Dermis microvascular lymphatic vessel endothelial cell (primary cell): ENCODE measurements at regions not wholly inside any gene's neighbourhood (a gene's known extent, or its start where the extent isn't known, plus 50 kb on each side); places are given as distances from the start of the nearest gene placed in this dataset.
"Not testable (repeated sequence)": the region's sequence is repeated elsewhere in the genome, so short reads cannot be mapped to it uniquely, and the experiment has no call there.

Source experiments
- DNase-seq, 2 donors: peaks; one replicate each; pipeline versions ENCODE4 v3.0.0 to v3.0.0-alpha.2; 2010; ENCODE audit warnings: low read depth in 2 of 2

DNA sequence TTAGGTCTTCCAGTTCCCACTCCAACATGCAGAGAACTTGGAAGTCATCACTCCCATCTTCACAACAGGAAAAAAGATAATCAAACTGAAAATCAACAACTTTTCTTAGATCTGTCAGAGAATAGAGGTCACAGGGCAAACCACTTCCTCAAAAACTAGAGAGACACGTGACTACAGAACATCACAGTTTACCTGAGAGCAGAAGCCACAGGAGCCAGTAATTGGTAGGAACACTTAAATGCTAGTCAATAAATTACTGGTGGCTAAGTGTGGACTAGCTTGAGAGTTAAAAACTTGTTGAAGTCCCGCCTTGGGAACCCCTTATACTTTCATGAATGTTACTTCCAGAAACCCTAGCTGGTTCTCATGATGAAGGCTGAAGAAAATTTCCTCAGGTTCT, 81.1 kb downstream of the THSD1 start:
- DNase-seq = not testable (repeated sequence)

DNA sequence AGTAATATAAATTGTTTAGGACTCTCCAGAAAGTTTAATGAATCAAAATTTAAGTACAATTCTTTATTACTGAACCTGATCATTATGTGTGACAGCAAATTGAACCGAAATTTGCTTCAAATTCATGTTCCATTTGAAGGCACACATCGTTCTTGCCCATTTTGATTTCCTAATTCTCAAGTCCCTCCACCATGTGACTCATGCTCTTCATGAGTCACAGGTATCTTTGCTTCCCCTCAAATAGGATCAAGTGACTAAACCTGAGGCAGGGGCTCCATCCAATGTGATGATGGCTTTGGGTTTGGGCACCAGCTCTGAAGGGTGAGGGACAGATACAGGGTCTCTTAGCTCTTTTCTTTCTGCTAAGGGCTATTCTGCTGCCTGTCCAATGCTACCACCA, 86.1 kb downstream of the THSD1 start:
- no peak for DNase-seq

DNA sequence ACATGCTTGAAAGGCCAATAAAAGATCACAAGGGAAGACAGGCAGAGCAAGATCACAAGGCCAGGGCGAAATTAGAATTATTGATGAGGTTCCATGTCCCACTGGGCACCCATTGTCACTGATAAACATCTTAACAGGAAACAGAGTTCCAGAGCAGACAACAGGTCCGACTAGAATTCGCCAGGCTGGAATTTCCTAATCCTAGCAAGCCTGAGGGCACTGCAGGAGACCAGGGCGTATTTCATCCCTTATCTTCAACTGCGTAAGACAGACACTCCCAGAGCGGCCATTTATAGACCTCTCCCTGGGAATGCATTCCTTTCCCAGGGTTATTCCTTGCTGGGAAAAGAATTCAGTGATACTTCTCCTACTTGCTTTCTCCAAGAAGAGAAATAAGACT, 96.1 kb downstream of the THSD1 start:
- not testable (repeated sequence) for DNase-seq

DNA sequence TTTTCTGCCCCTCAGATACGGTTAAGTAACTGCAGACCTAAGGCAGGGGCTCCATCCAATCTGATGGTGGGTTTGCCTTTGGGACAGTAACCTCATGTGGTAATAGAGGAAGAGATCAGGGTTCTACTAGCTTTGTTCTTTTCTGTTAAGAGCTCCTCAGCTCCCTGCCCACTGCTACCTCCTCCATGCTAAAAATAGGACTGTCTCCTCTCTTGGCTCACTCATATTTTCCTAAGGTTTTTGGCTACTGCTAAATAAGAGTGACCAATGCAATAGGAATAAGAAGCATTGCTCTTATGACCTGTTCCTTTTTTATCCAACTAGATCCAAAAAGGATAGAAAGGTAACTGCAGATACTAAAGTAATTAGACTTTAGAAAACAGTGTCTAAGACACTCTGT, 99.6 kb downstream of the THSD1 start:
- not testable (repeated sequence) for DNase-seq

DNA sequence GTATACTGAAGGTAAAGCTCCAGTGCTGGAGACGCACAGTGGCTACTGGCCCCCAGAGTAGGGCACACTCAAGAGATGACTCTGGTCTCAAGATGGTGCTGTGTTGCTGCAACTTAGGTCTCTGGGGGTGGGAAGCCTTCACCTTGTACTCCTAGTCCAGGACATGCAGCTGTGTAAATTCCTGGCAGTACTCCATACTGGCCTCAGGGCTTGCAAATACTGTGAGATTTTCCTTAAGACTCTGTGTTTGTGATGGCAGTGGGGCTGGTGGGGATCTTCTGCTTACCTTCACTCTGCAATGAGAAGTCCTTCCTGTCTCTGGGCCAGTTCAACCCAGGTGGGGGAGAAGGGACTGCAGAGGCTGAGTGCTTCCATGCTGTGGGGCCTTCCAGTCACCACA, 102.9 kb downstream of the THSD1 start:
- not testable (repeated sequence) for DNase-seq

DNA sequence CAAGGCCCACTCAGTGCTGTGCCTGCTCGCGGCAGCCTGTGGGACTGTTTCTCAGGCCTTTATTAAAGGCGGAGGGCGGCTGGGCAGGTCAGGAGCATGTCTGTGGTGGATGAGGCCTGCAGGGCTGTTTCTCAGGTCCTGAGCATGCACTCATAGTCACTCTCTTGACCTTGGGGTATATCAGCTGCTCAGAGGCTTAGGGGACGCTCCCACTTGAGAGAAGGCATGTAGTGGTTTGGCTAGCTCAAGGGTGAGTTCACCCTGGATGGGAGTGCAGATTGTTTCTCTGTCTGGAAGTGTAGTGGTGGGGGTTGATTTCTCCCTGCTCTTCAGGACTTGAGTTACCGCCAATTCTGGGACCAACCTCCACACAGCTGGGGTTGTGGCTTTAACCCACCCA, 103.3 kb downstream of the THSD1 start:
- DNase-seq = not testable (repeated sequence)

DNA sequence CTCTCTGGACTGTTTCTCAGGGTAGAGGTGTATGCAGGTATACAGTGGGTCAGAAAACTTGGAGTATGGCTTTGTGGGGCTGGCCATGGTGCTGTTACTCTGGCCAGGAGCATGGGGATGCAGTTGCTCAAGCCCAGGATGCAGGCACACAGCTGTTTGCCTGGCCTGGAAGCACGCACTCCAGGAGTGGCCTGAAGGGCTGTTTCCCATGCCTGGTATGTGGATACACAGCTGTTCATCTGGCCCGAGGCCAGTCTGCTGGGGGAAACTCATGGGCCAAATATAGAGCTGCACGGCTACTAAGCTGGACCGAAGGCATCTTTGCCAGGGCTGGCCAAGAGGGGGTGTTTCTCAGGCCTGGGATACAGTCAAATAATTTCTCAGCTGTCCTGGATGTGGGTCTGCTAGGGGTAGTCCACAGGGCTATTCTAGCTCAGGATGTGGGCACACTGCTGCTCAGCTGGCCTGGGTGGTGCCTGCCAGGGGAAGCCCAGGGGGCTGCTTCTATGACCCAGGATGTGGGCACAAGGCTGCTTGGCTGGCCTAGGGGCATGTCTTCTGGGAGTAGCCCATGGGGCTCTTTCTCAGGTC, 104.1 kb downstream of the THSD1 start:
- not testable (repeated sequence) for DNase-seq

DNA sequence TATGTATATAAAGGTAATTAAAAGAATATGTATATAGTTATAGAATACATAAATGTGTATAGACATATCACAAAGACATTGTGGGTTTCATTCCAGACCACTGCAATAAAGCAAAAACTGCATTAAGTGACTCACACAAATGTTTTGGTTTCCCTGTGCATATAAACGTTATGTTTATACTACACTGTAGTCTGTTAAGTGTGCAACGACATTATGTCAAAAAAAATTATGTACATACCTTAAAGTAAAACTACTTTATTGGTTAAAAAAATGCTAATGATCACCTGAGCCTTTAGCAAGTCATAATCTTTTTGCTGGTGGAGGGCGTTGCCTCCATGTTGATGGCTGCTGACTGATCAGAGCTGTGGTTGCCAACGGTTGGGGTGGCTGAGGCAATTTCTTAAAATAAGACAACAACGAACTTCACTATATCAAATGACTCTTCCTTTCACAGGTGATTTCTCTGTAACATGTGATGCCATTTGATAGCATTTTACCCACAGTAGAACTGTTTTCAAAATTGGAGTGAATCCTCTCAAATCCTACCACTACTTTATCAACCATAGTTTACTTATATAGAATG, 107.8 kb downstream of the THSD1 start:
- not testable (repeated sequence) for DNase-seq

DNA sequence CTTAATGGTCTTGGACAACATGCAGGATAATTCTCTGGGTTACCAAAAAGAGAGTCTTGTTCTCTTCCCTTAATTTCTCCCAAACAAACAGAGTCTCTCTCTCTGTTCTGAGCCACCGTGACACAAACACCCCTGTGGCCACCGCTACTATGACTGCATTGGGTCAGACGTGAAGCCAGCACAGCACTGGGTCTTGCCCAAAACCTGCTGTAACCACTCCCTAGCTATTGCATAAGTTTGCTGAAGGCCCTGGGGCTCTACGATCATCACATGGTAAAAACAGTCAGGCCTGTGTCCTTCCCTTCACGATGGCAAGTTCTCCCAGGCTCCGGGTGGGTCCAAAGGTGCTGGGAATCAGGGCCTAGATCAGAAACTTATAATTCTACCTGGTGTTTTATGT, 117.1 kb downstream of the THSD1 start:
- not testable (repeated sequence) for DNase-seq

DNA sequence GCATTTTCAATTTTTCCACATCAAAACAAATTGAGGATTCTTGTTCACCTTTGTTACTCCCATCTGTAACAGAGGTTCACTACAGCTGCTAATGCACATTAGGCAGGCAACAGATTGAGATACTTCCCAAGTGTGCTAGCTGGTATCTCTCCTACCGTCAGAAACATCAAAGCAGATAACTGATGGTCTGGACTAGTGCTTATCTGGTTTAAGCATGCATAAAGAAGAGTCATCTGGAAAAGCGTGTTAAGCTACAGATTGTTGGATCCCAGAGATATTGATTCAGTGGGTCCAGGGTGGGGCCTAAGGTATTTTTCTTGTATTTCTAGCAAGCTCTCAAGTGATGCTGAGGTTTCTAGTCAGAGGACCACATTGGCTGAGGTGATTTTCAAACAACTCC, 122.0 kb upstream of the NEK3 start:
- not testable (repeated sequence) for DNase-seq

DNA sequence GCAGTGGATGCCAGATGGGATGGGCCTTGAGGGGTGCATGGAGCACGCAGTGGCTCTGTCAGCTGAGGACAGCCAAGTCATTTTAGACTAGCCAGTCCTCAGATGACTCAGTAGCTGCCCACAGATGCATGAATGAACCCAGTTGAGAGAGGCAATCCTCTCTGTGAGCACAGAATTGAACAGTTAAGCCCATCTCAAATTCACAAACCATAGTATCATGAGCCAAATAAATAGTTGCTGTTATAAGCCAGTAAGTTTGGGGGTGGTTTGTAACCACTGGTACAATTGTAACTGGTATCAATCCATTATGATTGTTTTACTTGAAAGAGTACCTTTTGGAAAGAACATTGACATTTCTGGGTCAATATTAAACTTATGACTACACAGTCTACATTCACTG, 120.0 kb upstream of the NEK3 start:
- not testable (repeated sequence) for DNase-seq

DNA sequence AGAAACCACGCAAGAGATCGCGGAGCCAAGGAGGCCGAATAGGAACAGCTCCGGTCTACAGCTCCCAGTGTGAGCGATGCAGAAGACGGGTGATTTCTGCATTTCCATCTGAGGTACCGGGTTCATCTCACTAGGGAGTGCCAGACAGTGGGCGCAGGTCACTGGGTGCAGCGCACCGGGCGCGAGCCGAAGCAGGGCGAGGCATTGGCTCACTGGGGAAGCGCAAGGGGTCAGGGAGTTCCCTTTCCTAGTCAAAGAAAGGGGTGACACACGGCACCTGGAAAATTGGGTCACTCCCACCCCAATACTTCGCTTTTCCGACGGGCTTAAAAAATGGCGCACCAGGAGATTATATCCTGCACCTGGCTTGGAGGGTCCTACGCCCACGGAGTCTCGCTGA, 94.9 kb upstream of the NEK3 start:
- not testable (repeated sequence) for DNase-seq

DNA sequence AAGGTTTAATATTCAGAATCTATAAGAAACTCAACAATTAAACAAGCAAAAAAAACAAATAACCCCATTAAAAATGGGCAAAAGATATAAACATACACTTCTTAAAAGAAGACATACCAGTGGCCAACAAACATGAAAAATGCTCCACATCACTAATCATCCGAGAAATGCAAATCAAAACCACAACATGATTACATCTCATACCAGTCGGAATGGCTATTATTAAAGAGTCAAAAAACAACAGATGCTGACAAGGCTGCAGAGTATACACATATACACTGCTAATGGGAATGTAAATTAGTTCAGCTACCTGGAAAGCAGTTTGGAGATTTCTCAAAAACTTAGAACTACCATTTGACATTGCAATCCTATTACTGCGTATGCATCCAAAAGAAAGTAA, 81.4 kb upstream of the NEK3 start:
- not testable (repeated sequence) for DNase-seq

DNA sequence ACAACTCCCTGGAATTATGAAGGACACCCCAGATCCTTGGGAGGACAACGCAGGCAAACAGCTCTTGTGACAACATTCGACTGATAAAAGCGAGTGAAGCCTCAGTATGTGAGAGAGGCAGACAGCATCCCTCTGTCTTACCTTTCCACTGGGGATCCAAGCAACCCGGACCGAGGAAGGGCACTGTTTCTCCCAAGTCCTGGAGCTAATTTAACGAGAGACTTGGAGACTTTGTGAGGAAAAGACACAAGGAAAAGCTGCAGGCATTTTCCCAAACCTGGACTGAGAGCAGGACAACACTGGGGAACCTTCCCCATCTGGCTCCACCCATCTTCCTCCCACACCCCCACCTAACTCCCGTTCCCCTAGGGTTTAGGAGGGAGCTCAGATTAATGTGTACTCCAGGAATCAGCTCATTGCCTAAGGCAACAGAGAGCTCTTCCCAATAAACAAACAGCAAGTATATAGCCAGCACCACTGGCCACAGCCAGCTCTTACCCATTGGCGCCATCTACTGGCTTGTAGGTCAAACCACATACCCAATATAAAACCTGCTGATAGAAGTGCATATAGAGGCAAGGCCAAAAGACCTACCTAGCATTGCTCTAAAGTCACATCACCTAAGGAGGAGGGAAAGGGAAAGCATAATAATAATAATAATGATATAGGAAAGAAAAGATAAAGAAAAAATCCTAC, 76.7 kb upstream of the NEK3 start:
- peak; percentile 66 to 70 for DNase-seq

DNA sequence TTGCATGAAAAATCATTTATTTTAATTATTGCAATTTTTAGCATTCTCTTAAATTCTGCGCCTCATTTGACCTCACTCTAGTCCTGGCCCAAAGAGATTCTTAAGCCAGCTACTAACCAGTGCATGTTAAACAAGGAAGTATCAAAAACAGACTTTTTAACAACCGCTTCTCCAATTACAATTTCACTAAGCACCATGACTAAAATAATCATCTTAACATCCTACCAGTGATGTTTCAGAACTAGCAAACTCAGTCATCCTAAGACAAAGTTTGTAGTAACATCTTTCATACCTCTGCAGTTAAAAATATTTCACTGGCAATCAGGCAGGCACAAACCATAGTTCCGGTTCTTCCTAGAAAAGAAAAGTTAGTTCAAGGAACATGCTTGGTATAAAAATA, 75.5 kb upstream of the NEK3 start:
- not testable (repeated sequence) for DNase-seq

DNA sequence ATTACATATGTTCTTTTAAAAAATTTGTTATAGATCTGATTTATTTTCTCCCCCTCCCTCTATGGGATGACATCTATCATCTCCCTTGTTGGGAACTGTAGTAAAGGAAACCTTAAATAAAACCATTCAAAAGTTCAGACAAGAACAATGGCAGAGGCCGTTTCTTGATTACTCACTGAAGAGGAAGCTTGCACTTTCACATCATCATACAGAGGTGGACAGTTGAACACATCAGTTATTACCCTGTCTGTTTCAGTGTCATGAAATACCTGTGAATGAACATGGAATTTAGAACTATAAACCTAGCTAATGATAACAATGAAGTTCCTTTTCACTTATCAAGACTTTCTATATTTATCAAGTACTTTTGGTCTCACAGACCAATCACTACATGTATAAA, 63.7 kb upstream of the NEK3 start:
- DNase-seq = peak in 1 of 2 donors; percentile 40

DNA sequence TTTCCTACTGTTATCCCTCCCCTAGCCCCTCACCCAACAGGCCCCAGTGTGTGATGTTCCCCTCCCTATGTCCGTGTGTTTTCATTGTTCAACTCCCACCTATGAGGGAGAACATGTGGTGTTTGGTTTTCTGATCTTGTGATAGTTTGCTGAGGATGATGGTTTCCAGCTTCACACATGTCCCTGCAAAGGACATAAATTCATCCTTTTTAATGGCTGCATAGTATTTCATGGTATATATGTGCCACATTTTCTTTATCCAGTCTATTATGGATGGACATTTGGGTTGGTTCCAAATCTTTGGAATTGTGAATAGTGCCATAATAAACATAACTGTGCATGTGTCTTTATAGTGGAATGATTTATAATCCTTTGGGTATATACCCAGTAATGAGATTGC, 54.5 kb upstream of the NEK3 start:
- not testable (repeated sequence) for DNase-seq

DNA sequence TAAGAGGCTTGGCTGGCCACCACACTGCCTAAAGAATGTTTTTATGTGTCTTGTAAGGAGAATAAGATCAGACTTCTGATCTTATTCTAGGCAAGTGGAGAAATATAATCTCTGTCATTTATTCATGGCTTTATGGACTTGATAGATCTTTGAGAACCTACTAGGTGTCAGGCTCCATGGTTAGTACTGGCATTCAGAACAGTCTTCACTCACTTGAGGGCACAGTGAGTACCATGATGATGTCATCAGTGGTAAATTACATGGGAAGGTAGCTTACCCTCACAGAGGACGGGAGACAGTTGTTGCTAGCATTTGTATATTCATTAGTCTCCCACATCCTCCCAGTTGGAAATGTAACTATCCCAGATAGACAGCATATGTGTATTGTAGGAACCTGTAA, 53.5 kb upstream of the NEK3 start:
- not testable (repeated sequence) for DNase-seq

DNA sequence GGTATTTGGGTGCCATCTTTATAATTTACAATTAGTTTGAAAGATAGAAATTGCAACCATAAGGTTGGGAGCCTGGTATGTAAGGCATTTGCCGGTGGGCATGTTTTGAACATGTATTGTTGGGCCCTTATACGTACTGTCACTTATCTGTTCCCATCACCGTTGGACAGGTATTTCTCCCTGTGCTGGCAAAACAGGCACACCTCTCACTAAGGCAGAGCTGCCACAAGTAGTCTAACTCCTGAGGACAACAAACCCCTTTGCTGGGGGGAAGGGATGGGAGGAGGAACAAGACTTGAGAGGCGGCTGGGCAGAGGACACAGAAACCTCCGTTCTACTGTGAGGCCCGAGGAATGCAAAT, 52.0 kb upstream of the NEK3 start:
- DNase-seq = not testable (repeated sequence)

DNA sequence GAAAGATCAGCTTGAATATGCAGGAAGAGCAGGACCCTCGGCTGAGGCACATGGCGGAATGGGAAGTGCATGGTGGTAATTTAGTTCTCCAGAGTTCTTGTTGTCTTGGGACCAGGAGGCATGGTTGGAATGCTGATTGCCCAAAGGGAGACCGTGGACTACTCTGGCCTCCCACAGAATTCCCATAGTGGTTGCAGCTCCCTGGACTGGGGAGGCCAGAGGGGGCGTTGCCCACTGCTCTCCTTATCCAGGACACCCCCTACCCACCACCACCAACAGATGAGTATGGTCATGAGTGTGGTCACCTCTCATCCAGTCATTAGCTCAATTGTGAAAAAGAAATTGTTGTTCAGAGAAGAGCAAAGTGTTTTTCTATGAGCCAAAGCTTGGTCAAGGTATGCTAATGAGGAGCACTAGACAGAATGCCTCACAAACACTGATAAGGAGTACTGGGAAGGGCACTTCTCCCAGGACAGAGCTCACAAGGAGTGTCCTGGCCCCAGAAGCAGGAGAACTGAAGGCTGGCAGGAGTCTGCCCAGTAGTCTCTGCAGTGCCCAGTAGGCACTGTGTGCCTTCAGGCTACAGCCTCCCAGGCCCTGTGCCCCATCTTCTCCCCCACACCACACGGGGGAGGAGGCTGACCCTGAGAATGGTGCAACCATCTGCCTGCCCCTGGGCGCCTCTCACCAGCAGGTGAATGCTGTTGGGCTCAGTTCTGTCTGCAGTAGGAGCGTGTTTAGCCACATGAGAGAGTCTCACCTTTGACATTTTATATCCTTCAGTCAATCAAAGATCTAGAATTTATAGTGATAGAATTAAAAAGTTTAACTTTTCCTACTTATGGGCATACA, 51.4 kb upstream of the NEK3 start:
- not testable (repeated sequence) for DNase-seq
